GM12865 (cell line): ENCODE measurements at regions not wholly inside any gene's neighbourhood (a gene's known extent, or its start where the extent isn't known, plus 50 kb on each side); places are given as distances from the start of the nearest gene placed in this dataset.

Experiments
- DNase-seq: peaks from one replicate; pipeline ENCODE4 v3.0.0; 2010; ENCODE audit warnings: low read depth
- H3K4me3 ChIP-seq: 2 replicates; pipeline ENCODE4 v1.5.1; 2011; ENCODE audit warnings: mild to moderate bottlenecking, low read depth, low read length, control low read depth
- TF ChIP-seq, protein P1 (sequence below): IDR thresholded peaks from 2 replicates; pipeline ENCODE4 v1.5.1; 2011; ENCODE audit warnings: low read length, control low read depth, low read depth, inconsistent platforms; ENCODE audit not compliant: insufficient read depth; ENCODE audit errors: missing control alignments

DNA sequence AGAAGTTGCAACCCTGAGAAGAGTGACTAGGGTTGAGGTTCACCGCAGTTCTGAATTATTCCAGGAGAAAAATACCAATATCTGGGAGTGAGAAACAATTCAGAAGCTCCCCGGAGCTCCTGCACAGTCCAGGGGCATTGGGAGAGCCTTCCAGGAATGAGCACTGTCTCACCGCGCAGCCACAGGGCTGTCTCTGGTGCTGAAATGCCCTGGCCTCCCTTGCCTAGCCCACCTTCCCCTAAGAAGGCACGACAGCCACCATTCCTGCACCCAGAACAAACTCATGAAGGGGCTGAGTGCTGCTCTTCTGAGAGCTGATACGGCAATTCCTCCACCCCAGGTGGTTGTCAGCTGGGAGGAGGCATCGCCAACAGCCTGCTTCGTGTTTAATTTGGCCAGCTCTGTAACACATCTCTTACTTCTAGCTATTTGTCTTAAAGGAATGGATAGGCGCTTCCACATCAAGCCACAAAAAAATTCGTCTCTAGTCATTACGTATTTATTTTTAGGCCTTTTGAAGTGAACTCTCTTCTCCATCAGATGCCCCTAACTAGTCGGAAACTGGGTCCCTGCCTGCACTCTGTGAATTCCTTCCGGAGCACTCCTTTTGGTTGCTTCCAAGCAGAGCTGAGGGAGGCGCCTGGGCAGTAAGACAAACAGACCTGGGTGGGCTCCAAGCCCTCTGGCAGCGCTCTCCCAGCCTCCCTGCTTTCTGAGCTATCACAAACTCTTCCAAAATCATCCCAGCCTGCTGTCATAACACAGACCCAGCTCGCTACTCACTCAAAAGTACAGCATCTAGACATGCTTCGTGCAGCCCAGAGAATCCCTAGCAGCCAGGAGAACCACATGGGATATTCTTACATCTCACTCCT, 120.5 kb upstream of the CCDC68 start:
- TF ChIP-seq, protein P1, sequence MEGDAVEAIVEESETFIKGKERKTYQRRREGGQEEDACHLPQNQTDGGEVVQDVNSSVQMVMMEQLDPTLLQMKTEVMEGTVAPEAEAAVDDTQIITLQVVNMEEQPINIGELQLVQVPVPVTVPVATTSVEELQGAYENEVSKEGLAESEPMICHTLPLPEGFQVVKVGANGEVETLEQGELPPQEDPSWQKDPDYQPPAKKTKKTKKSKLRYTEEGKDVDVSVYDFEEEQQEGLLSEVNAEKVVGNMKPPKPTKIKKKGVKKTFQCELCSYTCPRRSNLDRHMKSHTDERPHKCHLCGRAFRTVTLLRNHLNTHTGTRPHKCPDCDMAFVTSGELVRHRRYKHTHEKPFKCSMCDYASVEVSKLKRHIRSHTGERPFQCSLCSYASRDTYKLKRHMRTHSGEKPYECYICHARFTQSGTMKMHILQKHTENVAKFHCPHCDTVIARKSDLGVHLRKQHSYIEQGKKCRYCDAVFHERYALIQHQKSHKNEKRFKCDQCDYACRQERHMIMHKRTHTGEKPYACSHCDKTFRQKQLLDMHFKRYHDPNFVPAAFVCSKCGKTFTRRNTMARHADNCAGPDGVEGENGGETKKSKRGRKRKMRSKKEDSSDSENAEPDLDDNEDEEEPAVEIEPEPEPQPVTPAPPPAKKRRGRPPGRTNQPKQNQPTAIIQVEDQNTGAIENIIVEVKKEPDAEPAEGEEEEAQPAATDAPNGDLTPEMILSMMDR, result no peak
- H3K4me3 ChIP-seq, result no peak overlapping the region
- no peak for DNase-seq

DNA sequence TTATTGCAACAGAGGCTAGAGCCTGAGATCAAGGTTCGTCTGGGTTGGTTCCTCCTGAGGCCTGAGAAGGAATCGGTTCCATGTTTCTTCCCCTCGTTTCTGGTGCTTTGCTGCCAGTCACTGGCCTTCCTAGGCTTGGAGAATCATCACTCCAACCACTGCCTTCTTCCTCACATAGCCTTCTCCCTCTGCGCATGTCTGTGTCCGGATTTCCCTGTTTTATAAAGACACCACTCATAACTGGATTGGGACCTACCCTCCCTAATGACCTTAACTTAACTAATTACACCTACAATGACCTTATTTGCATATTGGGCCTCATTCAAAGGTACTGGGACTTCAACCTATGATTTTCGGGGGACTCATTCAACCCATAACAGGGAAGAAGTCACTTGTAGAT, 119.8 kb upstream of the CCDC68 start:
- TF ChIP-seq, protein P1, result no peak
- no peak overlapping the region for H3K4me3 ChIP-seq
- DNase-seq, result no peak

DNA sequence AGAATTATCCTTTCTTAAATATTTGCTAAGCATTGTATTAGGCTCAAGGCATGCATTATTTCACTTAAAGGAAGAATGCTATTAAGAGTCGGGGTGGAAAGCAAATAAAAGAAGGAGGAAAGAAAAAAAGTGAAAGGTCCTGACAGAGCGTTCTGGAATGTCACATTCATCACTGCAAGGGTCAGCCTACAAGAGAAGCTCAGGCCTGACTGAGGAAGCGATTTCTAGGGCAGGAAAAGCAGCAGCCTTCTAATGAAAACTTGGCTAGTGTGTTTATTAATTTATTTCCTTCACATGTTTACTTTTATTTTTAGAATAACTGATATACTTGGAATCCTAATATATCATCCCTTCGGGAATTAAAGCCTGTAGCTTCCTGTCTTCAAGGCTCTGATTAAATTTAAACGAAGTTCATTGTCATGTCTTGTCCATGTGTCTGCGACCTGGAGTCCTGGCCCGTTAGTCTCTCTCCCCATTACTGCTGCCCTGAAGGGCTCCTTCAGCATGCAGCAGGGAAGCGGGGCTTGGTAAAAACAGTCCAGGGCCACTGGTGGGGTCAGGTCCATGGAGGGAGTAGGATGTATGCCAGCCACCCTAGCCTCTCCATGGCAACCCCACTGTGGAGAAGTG, 119.2 kb upstream of the CCDC68 start:
- no peak overlapping the region for H3K4me3 ChIP-seq
- TF ChIP-seq, protein P1, result no peak
- no peak for DNase-seq

DNA sequence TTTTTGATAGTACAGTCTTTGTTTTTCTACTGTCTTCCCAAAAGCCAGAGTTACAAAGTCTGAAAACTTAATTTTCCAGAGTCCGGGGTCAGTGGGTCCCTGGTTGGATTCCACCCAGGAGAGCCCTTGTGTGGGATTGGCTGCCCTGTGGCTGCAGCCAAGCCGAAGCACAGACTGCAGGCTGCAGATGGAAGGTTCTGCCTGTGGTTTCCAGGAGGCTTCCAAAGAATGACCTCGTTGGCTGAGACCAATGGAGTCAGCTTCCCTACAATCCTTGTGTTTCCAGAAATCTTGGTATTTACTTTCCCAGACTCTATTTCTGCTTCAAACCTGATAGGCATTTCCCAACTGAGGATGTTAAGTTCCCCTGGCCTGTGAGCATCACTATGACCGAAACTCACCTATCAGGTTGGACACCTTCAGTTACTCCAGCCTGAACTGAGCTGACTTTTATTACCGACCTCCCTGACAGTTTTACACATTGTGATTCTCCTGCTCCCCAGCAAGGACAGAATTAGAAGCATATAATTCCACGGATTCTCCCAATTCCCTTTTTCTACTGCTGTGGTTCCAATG, 117.5 kb upstream of the CCDC68 start:
- no peak overlapping the region for H3K4me3 ChIP-seq
- TF ChIP-seq, protein P1, result no peak
- no peak for DNase-seq

DNA sequence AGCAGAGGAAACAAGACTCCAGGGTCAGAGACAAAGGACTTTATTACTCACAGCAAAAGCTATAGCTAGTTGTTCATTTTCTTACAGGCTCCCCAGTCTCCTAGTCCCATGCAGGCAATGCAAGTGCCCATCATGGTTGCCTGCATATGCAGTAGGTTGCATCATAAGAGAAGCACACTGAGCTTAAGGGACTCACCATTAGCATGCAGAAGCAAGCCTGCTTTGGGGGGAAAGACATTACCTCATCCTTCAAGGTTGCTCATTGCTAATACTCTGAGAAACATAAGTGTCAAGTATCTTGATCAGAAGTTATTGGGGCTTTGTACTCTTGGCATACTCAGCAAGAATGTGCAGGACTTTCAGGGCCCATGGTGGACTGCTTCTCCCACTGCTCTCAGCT, 114.6 kb upstream of the CCDC68 start:
- no peak overlapping the region for H3K4me3 ChIP-seq
- no peak for DNase-seq
- TF ChIP-seq, protein P1, result no peak

DNA sequence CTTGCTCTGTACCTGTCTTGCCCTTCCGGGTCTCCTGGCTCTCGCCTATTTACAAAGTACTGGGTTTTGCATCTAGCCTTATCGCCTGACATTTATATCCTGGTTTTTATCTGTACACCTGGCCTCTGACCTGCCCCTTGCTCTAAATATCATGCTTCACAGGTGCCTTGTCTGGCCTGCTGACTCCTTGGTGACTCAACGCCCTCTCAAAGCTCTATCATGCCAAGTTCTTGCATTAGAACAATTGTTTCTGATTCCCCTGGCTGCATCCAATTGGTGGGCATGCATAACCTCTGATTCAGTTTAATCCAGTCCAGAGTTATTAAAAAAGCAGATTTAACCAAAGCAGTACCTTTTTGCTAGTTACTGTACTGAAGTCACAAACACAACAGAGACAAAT, 113.9 kb upstream of the CCDC68 start:
- no peak for DNase-seq
- H3K4me3 ChIP-seq, result no peak overlapping the region
- TF ChIP-seq, protein P1, result no peak

DNA sequence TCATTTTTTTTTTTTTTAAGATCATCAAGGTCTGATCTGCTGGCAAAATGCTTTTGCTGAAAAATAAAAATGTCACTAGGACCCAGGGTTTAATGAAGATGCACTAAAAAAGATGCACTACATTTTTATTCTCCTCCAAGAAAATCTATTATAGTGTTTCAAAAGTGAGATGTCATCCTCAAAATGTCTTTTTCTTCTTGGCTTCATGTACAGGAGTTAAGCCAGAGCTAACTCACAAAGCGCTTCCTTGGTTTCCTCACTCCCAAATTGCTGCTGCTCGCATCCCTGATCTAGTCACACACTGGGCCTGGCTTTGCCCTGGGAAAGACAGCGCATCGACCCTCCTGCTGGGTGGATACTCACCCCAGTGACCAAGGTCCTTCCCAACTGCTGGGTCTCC, 113.4 kb upstream of the CCDC68 start:
- no peak for DNase-seq
- TF ChIP-seq, protein P1, result no peak
- no peak overlapping the region for H3K4me3 ChIP-seq
